GM19372 (cell line): ENCODE measurements at regions not wholly inside any gene's neighbourhood (a gene's known extent, or its start where the extent isn't known, plus 50 kb on each side); places are given as distances from the start of the nearest gene placed in this dataset.
"Not testable (repeated sequence)": the region's sequence is repeated elsewhere in the genome, so short reads cannot be mapped to it uniquely, and the experiment has no call there.

Experiments
- ATAC-seq: cut with Tn5 transposase; IDR thresholded peaks from one replicate; pipeline ENCODE4 v1.9.1; 2021; ENCODE audit warnings: mild to moderate bottlenecking, low read depth, moderate library complexity; ENCODE audit not compliant: unreplicated experiment

DNA sequence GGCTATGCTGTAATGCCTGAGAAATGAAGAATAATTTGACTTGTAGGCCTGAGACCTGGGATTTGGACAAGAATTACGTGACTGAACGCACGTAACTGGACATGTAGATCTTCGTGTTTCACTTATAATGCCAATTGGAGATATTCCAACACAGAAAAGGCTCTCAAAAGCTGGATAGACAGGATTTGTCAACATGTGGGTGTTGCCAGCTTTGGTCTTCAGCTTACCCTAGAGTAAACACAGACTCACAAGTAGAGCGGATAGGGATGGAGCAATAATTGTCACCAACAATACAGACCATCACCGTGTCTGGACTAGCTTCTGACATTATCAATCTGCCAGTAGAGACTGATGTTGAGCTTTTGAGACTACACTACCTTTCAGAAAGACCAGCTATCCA is 1511.0 kb upstream of the ADGRL3 start:
- ATAC-seq = no peak

- ATAC-seq = no peak
Measured at GRCh38 chr4:59695355-59696053, 1504.6 kb upstream of the ADGRL3 start.

DNA sequence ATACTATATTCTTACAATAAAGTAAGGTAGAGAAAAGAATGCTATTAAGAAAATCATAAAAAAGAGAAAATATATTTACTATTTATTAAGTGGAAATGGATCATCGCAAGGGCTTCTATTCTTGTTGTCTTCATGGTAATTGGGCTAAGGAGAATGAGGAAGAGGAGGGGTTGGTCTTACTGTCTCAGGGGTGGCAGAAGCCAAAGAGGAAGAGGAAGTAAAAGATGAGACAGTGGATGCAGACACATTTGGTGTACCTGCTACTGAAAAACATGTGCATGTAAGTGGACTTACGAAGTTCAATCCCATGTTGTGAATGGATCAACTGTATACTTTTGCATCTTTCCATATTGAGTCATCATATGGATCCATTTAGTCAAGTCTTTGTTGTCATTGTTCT is 1502.1 kb upstream of the ADGRL3 start:
- no peak for ATAC-seq

GRCh38 chr4:59700651-59701050 is 1499.5 kb upstream of the ADGRL3 start:
- no peak for ATAC-seq

DNA sequence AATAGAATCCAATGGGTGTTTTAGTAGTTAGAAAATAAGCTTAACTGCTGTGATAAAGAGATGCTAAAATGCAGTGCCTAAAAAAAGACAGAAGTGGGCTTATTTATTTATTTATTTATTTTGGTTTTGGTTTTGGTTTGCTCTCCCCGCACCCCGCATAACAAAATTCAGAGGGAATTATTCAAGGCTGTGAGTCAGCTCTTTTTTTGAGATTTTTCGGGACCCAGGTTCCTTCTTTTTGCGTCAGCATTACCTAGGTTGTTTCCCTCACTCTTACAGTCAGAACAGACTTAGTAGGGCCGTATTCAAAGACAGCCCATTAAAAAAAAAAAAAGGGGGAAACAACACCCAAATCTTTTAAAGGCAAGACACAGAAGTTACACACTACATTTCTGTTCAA is 1495.5 kb upstream of the ADGRL3 start:
- ATAC-seq = no peak

DNA sequence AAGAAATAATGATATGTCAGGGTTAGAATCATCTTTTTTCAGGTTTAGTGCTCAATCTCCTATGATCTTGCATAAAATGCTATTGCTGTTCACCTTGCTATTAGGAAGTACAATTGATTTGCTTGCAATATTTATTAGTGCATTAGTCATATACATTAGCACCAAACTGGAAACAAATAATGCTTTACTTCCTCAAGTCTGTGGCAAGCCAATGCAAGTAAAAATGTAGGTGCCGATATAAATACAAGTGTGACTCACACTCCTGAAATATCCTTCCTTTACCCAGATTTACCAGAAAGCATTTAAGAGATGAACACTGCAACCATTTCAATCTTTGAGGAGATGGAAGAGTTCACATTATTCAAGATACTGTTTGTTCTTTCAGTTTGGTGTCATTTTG is 1487.7 kb upstream of the ADGRL3 start:
- ATAC-seq = no peak

GRCh38 chr4:59724286-59724685 is 1475.8 kb upstream of the ADGRL3 start:
- not testable (repeated sequence) for ATAC-seq

- ATAC-seq = no peak
Measured at GRCh38 chr4:59727745-59728144, 1472.4 kb upstream of the ADGRL3 start.

DNA sequence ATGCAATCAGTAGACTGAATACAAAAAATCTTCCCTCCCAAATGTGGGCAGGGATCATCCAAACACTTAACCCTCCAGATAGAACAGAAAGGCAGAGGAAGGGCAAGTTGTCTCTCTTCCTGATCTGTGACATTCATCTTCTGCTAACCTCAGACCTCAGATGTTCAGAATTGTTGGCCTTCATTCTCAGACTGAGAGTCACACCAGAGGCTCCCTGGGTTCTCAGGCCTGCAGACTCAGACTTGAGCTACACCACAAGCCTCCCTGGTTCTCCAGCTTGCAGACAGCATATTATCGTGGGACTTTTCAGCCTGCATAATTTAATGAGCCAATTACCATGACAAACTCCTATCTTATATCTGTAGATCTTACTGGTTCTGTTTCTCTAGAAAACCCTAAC is 1471.6 kb upstream of the ADGRL3 start:
- no peak for ATAC-seq

GRCh38 chr4:59729321-59729720 is 1470.8 kb upstream of the ADGRL3 start:
- ATAC-seq = no peak

DNA sequence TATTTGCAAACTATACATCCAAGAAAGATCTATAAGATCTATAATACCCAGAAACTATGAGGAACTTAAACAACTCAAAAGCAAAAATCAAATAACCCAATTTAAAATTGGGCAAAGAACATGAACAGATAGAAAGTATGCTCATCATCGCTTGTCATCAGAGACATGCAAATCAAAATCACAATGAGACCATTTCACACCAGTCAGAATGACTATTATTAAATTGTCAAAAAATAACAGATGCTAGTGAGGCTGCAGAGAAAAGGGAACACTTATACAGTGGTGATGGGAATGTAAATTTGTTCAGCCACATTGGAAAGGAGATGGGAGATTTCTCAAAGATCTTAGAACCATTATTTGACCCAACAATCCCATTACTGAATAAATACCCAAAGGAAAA is 1451.7 kb upstream of the ADGRL3 start:
- ATAC-seq = no peak

DNA sequence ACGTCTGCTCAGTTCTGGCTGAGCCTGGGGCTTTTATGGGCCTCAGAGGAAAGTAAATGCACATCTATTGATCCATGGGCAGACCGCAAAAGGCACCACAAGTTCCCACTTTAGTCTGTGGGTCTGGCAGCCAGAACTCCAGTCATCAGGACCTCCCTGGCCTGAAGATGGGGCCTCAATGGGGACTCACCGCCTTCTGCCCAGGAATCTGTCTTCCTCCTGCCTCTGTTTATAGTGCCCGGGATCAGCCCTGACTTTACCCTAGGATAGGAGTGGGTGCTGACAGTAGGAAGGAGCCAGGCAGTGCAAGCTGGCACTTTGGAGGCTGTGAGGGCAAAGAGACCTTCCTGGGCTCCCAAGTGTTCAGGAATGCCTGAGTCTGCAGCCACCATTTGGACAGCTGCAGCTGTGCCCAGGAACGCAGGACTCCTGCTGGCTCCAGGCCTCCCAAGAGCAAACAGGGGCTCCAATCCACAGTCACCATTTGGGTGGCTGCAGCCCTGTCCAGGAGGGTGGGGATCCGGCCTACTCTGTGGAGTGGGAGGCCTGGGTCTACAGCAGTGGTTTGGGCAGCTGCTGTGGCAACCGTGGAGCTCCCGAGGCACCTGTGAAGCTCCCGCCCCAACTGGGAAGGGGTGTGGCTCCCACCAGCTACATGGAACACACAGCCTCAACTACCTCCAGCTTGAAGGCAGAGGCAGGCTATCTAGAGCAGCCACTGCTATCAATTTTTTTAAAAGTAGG is 1440.9 kb upstream of the ADGRL3 start:
- ATAC-seq = no peak

GRCh38 chr4:59762344-59762743 is 1437.8 kb upstream of the ADGRL3 start:
- no peak for ATAC-seq

DNA sequence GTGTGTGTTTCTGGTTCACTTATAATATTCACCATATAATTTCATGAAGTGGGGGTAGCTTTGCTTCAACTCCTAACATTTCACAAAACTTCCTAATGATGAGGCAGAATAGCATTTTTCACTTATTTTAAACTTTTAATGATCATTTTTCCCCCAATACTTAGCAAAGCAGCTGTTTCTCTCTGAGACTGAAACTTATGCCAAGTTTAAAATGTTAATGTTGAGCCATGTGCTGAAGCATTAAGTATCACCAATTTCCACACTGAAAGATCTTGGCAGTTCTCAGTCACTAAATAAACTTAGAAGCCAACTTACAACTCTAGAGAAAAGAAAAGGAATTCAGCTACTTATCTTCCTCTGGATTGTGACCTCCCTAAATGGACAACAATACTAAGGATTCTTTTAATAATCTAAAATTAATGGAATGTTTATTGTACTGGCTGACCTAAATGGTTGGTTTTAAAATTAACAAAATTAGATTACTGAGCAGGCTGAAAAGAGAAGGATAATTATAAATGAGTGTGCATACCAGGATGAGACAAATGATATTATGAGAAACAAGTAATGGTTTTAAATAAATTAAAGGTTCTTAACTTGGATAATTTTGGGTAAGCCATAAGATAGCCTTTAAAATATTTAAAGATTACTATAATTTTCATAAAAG is 1429.4 kb upstream of the ADGRL3 start:
- no peak for ATAC-seq

- ATAC-seq = no peak
Measured at GRCh38 chr4:59772641-59773139, 1427.4 kb upstream of the ADGRL3 start.

DNA sequence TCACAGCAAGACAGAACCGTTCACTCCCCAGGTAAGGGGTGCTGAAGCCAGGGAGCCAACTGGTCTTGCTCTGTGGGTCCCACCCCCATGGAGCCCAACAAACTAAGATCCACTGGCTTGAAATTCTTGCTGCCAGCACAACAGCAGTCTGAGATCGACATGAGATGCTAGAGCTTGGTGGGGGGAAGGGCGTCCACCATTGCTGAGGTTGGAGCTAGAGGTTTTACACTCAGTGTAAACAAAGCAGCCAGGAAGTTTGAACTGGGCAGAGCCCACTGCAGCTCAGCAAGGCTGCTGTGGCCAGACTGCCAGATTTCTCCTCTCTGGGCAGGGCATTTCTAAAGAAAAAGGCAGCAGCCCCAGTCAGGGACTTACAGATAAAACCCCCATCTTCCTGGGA is 1419.9 kb upstream of the ADGRL3 start:
- not testable (repeated sequence) for ATAC-seq

GRCh38 chr4:59805176-59805575 is 1395.0 kb upstream of the ADGRL3 start:
- no peak for ATAC-seq

GRCh38 chr4:59814402-59815010 is 1385.6 kb upstream of the ADGRL3 start:
- no peak for ATAC-seq

DNA sequence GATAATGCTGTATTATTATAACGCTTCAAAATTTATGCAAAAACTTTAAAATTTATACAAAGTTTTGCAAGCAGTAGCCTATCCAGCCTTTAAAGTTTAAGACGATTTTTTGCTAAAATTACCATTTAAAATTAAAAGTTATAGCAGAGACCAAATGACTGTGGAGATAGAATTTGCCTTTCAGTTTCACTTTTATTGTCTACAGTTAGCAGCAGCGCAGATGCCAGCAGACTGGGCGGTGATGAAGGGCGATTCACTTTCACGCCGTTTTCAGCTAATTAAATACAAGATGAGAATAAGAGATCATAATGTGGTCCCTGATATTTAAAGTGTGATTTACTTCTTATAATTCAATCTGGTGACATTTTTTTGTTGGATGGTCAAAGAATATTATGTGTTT is 1381.5 kb upstream of the ADGRL3 start:
- peak; percentile 94 for ATAC-seq

DNA sequence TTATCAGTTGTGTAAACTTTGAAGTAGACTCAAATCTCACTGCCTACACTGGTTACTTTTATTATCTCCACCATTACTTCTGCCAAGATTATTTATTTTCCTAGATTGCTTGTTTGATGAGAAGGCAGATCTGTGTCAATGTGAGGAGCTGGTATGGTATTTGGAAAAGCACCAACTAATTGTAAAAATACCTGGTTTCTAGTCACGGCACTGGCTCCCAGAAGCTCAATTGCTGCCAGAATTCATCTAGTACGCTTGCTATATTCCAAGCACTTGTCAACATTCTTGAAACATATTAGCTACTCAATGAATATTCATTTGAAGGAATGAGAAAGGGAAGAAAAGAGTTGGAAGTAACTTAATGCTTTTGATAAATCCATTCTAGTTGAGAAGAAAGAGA is 1376.8 kb upstream of the ADGRL3 start:
- ATAC-seq = no peak

DNA sequence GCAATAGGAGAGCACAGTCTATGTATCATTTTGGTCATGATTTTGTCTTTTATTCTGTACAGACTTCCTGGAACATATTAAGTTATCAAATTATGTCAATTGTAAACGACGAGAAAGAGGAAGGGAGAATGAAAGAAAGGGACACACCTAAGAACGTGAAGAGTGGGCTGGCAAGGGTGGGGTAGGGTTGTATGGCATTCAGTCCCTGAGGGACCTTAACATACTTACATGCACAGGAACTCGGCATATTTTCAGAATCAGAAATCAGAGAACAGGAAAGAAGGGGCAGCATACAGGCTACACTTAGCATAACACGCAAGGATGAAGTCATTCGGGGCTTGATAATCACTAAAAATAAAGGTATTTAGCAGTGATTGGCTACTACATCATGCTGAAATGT is 1375.0 kb upstream of the ADGRL3 start:
- no peak for ATAC-seq
